Suppressor macrophage treated with lipopolysaccharide for 4 hours (primary cell): ENCODE measurements at regions not wholly inside any gene's neighbourhood (a gene's known extent, or its start where the extent isn't known, plus 50 kb on each side); places are given as distances from the start of the nearest gene placed in this dataset.
A peak's percentile ranks its signal among the peaks of the same experiment; 100 is the strongest.
"Not testable (repeated sequence)": the region's sequence is repeated elsewhere in the genome, so short reads cannot be mapped to it uniquely, and the experiment has no call there.

ENCODE experiments used
- DNase-seq: peaks from one replicate; pipeline ENCODE4 v3.0.0-alpha.2; 2020

DNA sequence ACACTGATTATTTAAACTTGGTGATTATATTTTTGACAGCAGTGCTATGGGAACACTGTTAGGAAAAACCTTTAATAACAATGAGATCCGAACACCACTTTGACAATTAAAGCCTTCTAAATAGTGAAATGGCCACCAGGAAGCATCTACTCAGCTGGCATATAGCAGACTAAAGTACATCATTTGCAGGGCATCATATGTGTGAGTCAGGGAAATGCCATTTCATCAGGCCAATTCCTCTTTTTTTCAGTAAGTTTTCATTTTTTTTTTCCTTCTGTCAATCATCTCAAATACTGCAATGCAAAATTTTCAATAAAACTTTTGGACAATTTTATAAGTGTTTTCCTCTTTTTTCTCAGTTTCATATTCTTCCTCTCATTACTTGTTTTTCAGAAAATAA is 521.4 kb upstream of the SEMA3D start:
- peak; percentile 22 for DNase-seq

DNA sequence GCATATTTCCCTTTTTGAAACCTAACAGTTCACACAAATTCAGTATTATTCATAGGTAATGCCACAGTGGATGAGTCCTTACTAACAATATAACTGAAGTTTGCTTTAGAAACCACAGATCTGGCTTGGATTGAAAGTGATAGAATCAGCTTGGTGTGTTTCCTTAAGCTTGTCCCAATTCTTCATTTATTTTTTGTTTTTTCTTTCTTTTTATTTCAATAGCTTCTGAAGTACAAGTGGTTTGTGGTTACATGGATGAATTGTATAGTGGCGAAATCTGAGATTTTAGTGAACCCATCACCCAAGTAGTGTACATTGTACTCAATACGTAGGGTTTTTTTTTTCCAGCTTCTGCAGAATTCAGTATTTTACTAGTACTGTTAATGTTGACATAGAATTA is 518.2 kb upstream of the SEMA3D start:
- no peak for DNase-seq

DNA sequence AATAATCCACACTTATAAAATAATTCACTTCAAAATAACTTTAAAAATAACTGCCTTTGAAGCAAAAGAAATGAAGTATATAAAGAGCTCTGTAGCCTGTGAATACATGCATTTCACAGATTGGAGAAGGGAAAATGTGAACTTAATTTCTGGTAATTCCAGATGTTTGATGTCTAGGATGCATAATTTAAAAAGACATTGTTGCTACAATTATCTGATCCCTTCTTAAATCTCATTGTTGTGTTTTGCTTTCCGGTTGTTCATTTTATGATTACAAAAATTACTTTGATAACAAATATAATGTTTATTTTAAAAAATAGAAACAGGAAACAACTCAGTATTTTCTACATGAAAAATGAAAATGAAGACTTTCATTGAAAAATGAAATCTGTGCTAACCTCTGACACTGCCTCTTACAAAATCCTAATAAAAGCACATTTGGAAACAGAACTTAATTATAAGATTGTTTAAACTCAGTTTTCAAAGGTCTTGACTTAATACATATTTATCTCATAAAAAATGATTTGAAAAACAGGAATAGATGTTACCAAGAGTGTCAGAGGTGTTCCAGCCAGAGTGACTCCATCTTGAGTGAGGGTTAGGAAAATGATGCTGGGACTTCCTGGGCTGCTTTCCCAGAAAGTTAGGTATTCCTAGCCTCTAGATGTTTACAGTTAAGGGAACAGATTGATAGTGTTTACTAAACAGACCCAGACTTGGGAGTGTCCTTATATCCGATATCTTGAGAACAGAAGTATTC is 516.6 kb upstream of the SEMA3D start:
- DNase-seq = no peak

DNA sequence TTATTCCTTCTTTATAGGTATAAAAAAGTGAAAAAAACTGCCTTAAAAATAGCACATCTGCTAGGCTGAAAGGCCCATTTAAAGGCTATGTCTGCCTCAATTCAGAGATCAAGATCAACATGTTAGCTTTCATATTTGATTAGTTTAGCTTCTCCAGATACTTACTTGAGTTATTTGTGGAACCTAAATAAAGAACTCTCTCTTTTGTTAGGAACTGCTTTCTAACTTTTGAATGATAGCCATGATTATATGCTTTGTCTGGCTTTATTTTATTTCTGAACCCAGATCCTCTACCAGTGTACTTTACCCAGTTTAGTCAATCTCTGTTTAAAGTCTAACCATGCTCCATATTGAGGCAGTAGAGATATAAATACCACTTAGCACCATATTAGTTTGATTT is 515.5 kb upstream of the SEMA3D start:
- no peak for DNase-seq

DNA sequence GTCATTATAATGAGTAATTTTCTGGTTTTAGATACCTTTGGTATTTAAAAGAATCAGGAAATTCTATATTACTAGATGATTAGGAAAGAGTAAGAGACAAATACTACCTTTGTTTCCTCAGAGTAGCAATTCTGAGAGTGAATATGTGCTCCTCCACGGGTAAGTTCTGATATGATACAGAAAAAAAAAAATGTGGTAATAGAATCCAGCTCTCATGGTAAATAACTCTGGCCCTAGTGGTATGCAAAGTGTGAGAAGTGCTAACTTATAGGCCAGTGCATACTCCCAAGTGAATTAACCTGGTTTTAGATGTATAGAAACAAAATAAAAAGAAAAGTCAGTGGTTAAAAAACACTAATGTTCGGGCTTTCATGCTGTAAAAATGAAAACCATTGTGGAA is 512.6 kb upstream of the SEMA3D start:
- no peak for DNase-seq

DNA sequence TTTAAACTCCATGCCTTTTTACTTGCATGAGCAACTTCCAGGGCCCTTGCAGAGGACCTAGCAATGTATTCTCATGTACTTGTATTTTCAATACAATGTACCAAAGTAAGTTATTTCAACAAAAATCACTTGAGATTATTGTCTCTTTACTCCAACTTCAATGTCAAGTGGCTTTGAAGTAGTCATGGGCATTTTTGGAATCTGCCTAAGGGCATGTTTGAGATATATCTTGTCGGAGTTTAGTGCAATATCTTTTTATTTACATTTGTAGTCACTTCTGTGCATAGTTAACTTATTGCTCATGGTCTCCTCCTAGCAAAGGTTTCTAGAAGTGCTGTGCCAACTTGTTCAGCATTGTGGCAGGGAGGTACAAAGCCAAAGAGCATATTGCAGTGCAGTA is 508.7 kb upstream of the SEMA3D start:
- no peak for DNase-seq

DNA sequence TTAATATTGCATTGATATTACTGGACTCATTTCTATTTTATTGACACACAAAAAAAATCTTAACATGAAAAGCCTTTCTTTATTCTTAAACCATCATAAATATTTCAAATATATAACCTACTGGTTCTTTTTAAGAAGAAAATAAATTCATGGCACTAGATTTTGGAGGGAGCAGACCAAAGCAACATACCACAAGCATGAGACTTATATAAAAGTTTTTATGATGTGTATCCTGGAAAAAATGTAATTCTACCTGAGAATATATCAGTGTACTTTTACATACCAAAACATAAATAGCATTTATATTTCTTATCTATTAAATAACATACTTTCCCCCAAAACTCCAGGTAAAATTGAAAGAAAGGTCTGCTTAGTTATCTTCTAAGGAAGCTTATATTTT is 508.2 kb upstream of the SEMA3D start:
- no peak for DNase-seq

DNA sequence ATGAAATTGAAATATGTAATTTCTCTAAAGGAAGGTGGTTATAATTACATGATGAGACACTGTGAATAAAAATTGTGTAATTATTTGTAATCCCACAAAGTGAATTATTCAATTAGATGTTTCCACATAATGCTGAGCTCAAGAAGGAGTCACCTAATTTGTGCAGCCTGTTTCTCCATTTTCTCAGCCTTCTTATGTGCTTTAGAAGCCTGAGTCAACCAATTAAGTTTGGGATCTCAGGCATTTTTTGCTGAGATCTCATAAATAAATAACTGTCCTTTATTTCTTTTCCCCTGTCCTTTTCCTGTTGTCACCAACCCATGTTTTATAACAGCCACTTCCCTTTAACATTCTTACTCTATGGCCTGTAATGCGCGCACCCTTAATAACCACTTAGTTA is 506.5 kb upstream of the SEMA3D start:
- DNase-seq = no peak

DNA sequence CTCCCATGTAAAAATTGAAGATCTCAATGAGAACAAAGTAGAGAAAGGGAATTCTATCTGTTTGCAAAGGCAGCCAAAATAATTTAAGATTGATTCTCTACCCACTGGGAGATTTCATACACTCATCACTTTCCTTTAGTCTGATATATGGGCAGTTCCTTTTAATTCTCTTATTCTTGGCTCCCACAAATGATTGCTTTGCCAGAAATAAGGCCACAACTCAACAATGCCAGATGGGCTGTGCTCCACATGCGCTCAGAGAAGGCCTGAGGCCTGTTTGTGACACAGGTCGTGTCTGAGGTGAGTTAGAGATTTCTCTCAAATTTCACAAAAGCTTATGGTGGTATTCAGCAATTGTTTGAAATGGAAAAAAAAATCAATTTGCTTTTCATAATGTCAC is 501.9 kb upstream of the SEMA3D start:
- no peak for DNase-seq

DNA sequence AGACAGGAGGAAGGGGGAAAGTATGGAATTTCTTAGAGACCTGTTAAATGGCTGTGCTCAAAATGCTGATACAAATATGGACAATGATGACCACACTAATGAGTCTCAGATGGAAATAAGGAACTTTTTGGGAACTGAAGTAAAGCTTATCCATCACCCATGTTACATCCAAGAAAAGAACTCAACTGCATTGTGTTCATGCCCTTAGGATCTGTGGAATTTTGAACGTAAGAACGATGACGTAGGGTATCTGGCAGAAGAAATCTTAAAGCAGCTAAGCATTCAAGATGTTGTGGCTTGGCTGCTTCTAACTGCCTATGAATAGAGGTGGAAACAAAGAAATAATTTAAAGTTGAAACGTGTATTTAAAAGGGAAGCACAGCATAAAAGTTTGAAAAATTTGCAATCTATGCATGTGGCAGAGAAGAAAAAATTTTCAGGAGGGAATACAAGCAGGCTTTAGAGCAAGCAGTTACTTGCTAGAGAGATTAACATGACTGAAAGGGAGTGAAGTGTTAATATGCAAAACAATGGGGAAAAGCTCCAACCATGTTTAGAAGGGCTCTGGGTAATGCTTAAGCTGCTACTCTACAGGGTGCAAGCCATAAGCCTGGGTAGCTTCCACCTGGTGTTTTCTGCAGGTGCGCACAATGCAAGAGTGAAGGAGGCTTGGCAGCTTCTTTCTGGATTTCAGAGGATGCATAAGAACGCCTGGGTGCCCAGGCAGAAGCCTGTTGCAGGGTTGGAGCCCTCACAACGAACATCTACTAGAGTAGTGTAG is 499.7 kb upstream of the SEMA3D start:
- no peak for DNase-seq

DNA sequence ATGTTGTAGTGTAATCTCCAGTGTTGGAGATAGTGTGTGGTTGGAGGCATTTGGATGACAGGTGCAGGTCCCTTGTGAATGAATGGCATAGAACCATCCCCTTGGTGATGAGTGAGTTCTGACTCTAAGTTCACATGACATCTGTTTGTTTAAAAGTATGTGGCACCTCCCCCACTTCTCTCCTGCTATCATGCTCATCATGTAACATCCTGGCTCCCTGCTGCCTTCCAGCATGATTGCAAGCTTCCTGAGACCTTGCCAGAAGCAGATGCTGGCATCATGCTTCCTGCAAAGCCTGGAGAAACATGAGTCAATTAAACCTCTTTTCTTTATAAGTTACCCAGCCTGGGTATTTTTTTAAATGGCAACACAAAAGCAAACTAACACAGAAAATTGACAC is 499.0 kb upstream of the SEMA3D start:
- DNase-seq = no peak

DNA sequence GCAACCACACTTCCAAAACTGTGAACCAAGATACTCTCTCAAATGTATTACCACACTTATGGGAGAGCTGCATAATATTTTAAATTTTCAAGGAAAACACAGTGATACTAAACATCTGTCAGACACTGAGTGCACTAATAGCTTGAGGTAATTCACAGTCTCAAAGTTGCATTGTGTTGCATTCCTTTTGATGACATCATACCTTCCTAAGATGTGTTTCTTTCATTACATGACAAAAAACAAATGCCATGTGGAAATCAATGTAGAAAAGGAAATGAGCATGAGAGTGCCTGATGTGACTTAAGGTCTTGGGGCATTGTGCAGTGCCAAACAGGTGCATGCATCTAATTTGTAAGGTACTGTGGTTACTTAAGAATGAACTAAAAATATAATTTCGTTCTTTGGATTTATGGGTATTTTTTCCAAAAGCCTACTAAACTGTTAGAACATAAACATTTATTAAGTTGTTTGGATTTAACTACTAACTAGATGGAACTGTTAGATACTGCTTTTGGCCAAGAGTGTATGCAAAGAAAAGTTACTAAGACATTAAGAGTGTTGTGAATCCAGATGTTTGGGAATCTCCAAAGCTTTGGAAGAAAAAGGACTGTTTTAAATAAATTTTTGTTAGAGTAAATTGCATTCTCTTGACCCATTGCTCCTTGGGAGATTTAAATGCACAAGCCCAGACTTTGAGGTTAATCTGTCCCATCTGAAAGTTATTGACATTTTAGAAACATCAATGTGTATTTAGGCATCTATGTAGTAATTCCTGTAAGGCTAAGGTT is 496.2 kb upstream of the SEMA3D start:
- DNase-seq = no peak

DNA sequence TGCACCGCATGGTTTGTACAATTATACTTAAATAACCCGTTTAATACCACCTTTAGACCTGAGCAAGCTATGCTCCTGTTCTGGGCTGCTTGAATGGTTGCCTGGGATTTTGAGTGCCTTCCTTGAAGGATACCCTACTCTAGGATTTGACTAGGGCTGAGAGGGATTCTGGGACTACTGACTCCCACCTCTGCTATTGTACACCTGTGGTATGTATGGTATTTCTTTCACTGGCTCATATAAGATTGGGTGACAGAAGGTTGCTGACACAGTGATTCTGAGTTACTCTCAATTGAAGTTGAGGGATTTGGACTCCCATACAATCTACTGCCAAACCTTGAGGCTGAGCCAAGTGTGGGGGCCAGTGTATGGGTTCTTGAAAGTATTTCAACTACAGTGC is 494.4 kb upstream of the SEMA3D start:
- no peak for DNase-seq

DNA sequence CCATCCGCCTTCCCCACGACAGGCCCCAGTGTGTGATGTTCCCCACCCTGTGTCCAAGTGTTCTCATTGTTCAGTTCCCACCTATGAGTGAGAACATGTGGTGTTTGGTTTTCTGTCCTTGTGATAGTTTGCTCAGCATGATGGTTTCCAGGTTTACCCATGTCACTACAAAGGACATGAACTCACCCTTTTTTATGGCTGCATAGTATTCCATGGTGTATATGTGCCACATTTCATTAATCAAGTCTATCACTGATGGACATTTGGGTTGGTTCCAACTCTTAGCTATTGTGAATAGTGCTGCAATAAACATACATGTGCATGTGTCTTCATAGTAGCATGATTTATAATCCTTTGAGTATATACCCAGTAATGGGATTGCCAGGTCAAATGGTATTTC is 488.2 kb upstream of the SEMA3D start:
- not testable (repeated sequence) for DNase-seq

DNA sequence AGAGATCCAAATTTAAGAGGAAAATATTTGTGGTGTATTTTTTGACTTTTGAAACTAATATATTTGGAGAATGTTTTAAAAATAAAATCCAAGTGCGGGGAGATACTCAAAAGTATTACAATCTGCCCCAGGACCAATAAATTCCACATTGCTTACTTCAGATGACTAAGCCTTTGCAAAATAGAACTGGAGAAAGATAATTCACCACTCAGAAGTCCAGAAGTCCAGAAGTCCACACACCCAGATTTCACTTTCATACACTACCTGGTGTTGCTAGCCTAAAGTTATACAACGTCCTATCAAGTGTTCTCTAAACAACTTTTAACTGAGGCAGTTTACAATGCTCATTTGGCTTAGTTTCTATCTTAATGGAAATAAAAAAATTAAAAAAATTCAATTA is 487.0 kb upstream of the SEMA3D start:
- DNase-seq = no peak

DNA sequence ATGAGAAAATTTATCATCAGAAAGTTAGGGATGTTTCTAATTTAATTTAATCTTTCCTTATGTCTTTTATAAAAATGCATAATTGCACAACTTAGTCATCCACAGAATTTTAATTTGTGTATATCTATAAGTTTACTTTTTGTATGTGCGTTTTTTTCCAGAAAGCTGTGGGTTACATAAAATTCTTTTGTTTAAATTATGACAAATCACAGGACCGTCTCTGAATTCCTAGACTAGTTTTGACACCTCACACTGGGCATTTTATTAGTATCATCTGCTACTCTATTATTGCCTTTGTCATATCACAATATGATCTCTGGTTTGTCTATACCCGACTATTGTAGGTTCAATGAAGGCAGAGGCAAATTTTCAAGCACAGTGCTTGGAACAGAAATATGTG is 482.4 kb upstream of the SEMA3D start:
- no peak for DNase-seq

DNA sequence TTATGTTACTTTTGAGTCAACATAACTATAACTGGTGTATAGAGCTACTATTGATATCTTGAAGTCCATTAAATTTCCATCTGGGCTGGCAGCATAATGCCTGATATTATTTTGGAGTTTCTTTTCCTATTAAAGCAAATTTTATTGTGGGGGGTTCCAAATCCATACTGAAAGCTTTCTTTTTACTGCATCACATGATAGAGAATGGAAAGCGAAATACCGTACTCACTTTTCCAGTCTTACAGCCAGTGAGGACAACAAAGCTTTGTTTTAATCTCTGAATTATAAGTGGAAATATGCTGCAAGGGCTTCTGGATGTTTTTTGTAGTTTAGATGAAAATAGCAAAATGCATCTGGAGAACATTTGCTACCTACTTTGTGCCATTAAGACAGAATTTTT is 477.5 kb upstream of the SEMA3D start:
- no peak for DNase-seq

DNA sequence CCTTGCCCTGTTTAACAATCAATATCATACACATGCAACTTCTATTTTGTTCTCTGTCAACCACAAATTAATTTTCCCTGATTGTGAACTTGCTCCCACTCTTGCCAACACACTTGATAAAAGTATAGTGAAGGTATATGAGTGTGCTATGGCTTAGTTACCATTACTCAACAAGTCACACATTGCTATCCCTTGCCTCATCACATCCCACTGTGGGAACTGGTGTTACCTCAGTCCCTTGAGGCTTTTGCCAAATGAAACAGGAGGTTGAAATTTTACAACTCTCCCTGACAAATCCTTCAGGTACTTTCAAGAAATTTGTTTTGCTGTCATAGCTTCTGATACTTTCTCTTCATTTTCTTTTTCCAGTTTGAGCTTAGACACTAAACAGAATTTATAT is 472.5 kb upstream of the SEMA3D start:
- DNase-seq = no peak

DNA sequence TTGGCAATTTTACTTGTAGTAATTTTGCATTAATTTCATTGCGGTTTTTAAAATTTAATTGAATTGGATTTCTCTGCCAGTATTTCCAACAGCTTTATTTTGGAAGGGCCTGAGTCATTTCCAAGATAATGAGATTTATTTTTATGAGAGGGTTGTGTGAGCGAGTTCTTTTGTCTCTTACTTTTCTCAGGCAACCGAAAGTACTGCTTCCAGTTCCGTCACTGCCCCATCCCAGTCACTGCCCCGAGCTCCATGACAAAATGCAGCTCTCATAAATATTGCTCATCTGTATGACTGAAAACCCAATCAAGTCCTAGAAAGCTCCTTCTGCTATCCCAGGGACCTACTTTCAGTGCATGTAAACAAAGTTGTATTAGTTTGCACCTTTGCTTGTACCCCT is 468.4 kb upstream of the SEMA3D start:
- DNase-seq = no peak

DNA sequence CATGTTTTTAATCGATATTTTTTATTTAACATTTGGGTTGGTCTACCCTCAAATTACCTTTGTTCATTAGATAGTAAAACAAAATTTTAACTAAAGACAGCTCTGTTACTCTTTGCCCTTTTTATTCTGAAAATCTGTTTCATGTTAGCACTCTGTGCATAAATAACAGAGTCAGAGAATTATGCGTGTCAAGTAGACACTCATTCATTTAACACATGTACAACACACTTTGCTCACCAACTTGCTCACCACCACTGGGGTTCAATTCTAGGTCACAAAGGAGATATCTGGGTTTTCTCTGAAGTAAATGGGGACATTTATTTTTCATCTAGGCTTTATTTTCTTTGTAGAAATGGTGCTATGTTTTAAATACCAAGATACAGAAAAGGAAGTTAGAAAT is 457.4 kb upstream of the SEMA3D start:
- DNase-seq = no peak

DNA sequence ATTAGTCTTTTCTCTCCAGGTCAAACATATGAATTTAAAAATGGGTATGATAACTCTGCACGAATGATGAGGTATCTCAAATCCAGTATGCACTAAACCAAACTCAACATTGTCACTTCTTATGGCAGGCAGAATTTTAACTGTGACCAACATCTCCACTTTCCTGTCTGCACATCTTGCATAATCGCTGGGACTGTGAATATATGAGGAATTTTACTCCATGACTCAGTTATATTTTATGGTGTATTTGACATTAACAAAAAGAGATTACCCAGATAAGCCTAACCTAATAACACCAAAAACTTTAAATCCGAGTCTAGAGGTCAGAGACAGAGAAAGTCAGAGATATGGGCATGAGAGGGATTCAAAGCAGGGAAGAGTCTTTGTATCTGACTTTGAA is 454.5 kb upstream of the SEMA3D start:
- no peak for DNase-seq

DNA sequence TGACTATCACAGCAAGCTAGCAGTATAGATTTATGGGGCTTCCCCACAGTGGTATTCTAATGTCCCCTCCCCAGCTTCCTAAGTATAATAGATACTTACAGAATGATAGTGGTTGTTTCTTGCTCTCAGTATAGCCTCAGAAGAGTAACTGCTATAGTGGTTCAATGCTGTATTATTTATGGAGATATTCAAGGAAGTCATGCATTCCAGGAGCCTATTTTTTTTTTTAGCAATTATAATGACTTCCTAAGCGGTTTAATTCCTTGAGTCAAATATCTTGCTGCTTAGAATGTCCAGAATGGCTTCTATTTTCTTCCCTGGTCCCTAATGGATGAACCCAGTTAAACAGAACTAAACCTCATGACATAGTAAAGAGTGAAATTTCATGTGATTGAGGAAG is 451.5 kb upstream of the SEMA3D start:
- no peak for DNase-seq

DNA sequence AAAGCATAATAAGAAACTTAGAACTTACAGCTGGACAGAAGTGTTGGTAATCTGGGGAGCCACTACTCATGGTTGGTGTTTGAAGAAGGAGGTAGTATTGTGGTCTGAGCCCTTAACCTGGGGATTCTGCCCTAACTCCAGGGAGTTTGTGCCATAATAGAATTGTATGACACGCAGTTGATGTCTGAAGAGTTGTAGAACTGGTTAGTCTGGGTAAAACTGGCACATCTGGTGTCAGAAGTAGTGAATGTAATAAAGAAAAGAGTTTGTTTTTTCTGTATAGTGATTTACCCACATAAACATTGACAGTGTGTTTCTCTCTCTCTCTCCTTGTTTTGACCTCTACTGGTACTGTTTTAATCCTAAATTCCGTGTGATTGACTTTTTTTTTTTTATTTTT is 448.1 kb upstream of the SEMA3D start:
- DNase-seq = no peak
